IMR-90 (cell line): ENCODE measurements at regions not wholly inside any gene's neighbourhood (a gene's known extent, or its start where the extent isn't known, plus 50 kb on each side); places are given as distances from the start of the nearest gene placed in this dataset.

Experiments
- ATAC-seq: fragments of 200-7000 bp; cut with Tn5 transposase; 2 replicates; pipeline ENCODE4 v1.9.1; 2020; ENCODE audit warnings: low read depth, mild to moderate bottlenecking, moderate library complexity
- BruUV-seq: library from RNA; stranded (reverse); fragments of 400-500 nt; replicated peaks from 2 replicates; lab custom pipeline; 2021; lab: Mats Ljungman, UMichigan
- CTCF ChIA-PET: fragments of 300-600 bp; formaldehyde crosslinking; extraction: SDS; loops from one replicate; lab custom pipeline; 2021; ENCODE audit warnings: antibody characterized with exemption; lab: Yijun Ruan, JAX
- POLR2A ChIA-PET: fragments of 300-600 bp; sonication (Branson Sonifier 250); formaldehyde crosslinking; loops from one replicate; lab custom pipeline; 2022; ENCODE audit warnings: antibody characterized with exemption; ENCODE audit not compliant: unreplicated experiment; lab: Charles Lee
- DNase-seq: peaks from one replicate; pipeline ENCODE4 v3.0.0; 2013
- H2AFZ ChIP-seq: replicated peaks from 2 replicates; pipeline ENCODE3; 2013; ENCODE audit warnings: low read length, mild to moderate bottlenecking; ENCODE audit not compliant: poor library complexity
- H2AK5ac ChIP-seq: 2 replicates; pipeline ENCODE4 v1.6.1; 2013; ENCODE audit warnings: low read depth, low read length, inconsistent platforms
- H2AK9ac ChIP-seq: replicated peaks from 2 replicates; pipeline ENCODE3; 2013; ENCODE audit warnings: mild to moderate bottlenecking, low read depth, low read length, moderate library complexity; ENCODE audit not compliant: poor library complexity
- H2BK120ac ChIP-seq: 2 replicates; pipeline ENCODE4 v1.6.1; 2013; ENCODE audit warnings: low read depth, low read length, inconsistent platforms
- H2BK15ac ChIP-seq: 3 replicates; pipeline ENCODE4 v1.6.1; 2013; ENCODE audit warnings: low read depth, low read length, inconsistent platforms
- H2BK20ac ChIP-seq: 2 replicates; pipeline ENCODE4 v1.6.1; 2013; ENCODE audit warnings: low read depth, mild to moderate bottlenecking, inconsistent platforms, low read length, moderate library complexity
- H2BK5ac ChIP-seq: 2 replicates; pipeline ENCODE4 v1.6.1; 2013; ENCODE audit warnings: mild to moderate bottlenecking, low read depth, low read length, inconsistent platforms; ENCODE audit not compliant: poor library complexity, severe bottlenecking
- H3K14ac ChIP-seq: replicated peaks from 2 replicates; pipeline ENCODE4 v1.6.1; 2013; ENCODE audit warnings: low read depth, low read length, inconsistent platforms
- H3K18ac ChIP-seq: 2 replicates; pipeline ENCODE4 v1.6.1; 2013; ENCODE audit warnings: low read depth, low read length, control low read depth
- H3K23ac ChIP-seq: 2 replicates; pipeline ENCODE4 v1.6.1; 2013; ENCODE audit warnings: low read depth, low read length, inconsistent platforms
- H3K27ac ChIP-seq: 2 replicates; pipeline ENCODE4 v1.5.1; 2013; ENCODE audit warnings: mild to moderate bottlenecking, control low read depth, low read length; ENCODE audit not compliant: insufficient read depth
- H3K27me3 ChIP-seq: 2 replicates; pipeline ENCODE4 v1.6.1; 2013; ENCODE audit warnings: low read length; ENCODE audit not compliant: control insufficient read depth, insufficient read depth
- H3K36me3 ChIP-seq: 2 replicates; pipeline ENCODE4 v1.6.1; 2013; ENCODE audit warnings: low read length, mixed read lengths; ENCODE audit not compliant: control insufficient read depth, insufficient read depth
- H3K4ac ChIP-seq: 2 replicates; pipeline ENCODE4 v1.6.1; 2013; ENCODE audit warnings: low read depth, low read length, inconsistent platforms
- H3K4me1 ChIP-seq: 2 replicates; pipeline ENCODE4 v1.6.1; 2013; ENCODE audit warnings: low read length, mixed read lengths; ENCODE audit not compliant: control insufficient read depth, insufficient read depth
- H3K4me2 ChIP-seq: 2 replicates; pipeline ENCODE4 v1.6.1; 2013; ENCODE audit warnings: low read depth, mild to moderate bottlenecking, control low read depth, low read length, moderate library complexity
- H3K4me3 ChIP-seq: 2 replicates; pipeline ENCODE4 v1.5.1; 2013; ENCODE audit warnings: low read depth, mild to moderate bottlenecking, control low read depth, low read length, moderate library complexity; ENCODE audit not compliant: insufficient read depth
- H3K56ac ChIP-seq: 2 replicates; pipeline ENCODE4 v1.6.1; 2013; ENCODE audit warnings: low read length, inconsistent platforms; ENCODE audit not compliant: insufficient read depth; ENCODE audit errors: extremely low read depth
- H3K79me1 ChIP-seq, 2 experiments: 2 replicates each; pipeline ENCODE4 v1.6.1; 2013; ENCODE audit warnings: low read length in 2 of 2, inconsistent platforms in 1 of 2, low read depth in 1 of 2
- H3K9ac ChIP-seq: 2 replicates; pipeline ENCODE4 v1.6.1; 2013; ENCODE audit warnings: low read depth, low read length, control low read depth
- H3K9me1 ChIP-seq: 2 replicates; pipeline ENCODE4 v1.6.1; 2013; ENCODE audit warnings: low read length, inconsistent platforms; ENCODE audit not compliant: insufficient read depth
- H3K9me3 ChIP-seq: 2 replicates; pipeline ENCODE4 v1.6.1; 2013; ENCODE audit warnings: low read length; ENCODE audit not compliant: control insufficient read depth, insufficient read depth
- H4K20me1 ChIP-seq: 2 replicates; pipeline ENCODE4 v1.6.1; 2013; ENCODE audit warnings: low read length, inconsistent platforms; ENCODE audit not compliant: insufficient read depth
- H4K5ac ChIP-seq: 2 replicates; pipeline ENCODE4 v1.6.1; 2013; ENCODE audit warnings: mild to moderate bottlenecking, low read depth, low read length, control low read depth
- H4K8ac ChIP-seq, 2 experiments: 2 replicates each; pipeline ENCODE4 v1.6.1; 2013; ENCODE audit warnings: low read depth in 2 of 2, low read length in 2 of 2, control low read depth in 1 of 2, inconsistent platforms in 1 of 2
- H4K91ac ChIP-seq: 2 replicates; pipeline ENCODE4 v1.6.1; 2013; ENCODE audit warnings: low read depth, low read length, inconsistent platforms; ENCODE audit not compliant: insufficient read depth
- BHLHE40 ChIP-seq: fragments of 150-350 bp; IDR thresholded peaks from 2 replicates; pipeline ENCODE4 v1.6.1; 2016; ENCODE audit warnings: mild to moderate bottlenecking, low read depth, low read length
- CEBPB ChIP-seq: IDR thresholded peaks from 2 replicates; pipeline ENCODE4 v1.6.1; 2012; ENCODE audit warnings: low read depth, low read length, improper control_type of control experiment
- CHD1 ChIP-seq: IDR thresholded peaks from 2 replicates; pipeline ENCODE4 v1.6.1; 2012; ENCODE audit warnings: low read depth, low read length, improper control_type of control experiment
- FOS ChIP-seq: fragments of 150-350 bp; IDR thresholded peaks from 2 replicates; pipeline ENCODE4 v1.6.1; 2016; ENCODE audit warnings: low read depth, low read length
- MAFK ChIP-seq: IDR thresholded peaks from 2 replicates; pipeline ENCODE4 v1.6.1; 2012; ENCODE audit warnings: low read depth, low read length, improper control_type of control experiment
- MAZ ChIP-seq: IDR thresholded peaks from 2 replicates; pipeline ENCODE4 v1.6.1; 2012; ENCODE audit warnings: low read depth, mild to moderate bottlenecking, low read length, improper control_type of control experiment, moderate library complexity, borderline replicate concordance
- MXI1 ChIP-seq: IDR thresholded peaks from 2 replicates; pipeline ENCODE4 v1.6.1; 2012; ENCODE audit warnings: low read depth, mild to moderate bottlenecking, low read length, moderate library complexity, borderline replicate concordance
- NFE2L2 ChIP-seq: fragments of 150-350 bp; IDR thresholded peaks from 2 replicates; pipeline ENCODE4 v1.6.1; 2016; ENCODE audit warnings: low read depth, mild to moderate bottlenecking, low read length
- POLR2A ChIP-seq: IDR thresholded peaks from 2 replicates; pipeline ENCODE4 v1.6.1; 2012; ENCODE audit warnings: mild to moderate bottlenecking, low read depth, low read length
- RAD21 ChIP-seq: IDR thresholded peaks from 2 replicates; pipeline ENCODE4 v1.6.1; 2012; ENCODE audit warnings: low read length, improper control_type of control experiment
- RCOR1 ChIP-seq: IDR thresholded peaks from 2 replicates; pipeline ENCODE4 v1.6.1; 2012; ENCODE audit warnings: mild to moderate bottlenecking, low read length, improper control_type of control experiment; ENCODE audit not compliant: insufficient replicate concordance
- RFX5 ChIP-seq: IDR thresholded peaks from 2 replicates; pipeline ENCODE4 v1.8.0; 2012; ENCODE audit warnings: low read depth, mild to moderate bottlenecking, low read length, moderate library complexity
- SMC3 ChIP-seq: fragments of 150-350 bp; IDR thresholded peaks from 2 replicates; pipeline ENCODE4 v1.6.1; 2016; ENCODE audit warnings: low read depth, mild to moderate bottlenecking, antibody characterized with exemption, low read length, moderate library complexity
- USF2 ChIP-seq: fragments of 150-350 bp; IDR thresholded peaks from 2 replicates; pipeline ENCODE4 v1.6.1; 2017; ENCODE audit warnings: mild to moderate bottlenecking, antibody characterized with exemption, low read length, low read depth
- WGBS, 2 experiments: methylation state at CpG; one replicate each; pipeline versions ENCODE4 v1.1.5 to v1.1.7; 2013; ENCODE audit warnings: missing lambda C conversion rate in 2 of 2; ENCODE audit not compliant: insufficient read length in 1 of 2; ENCODE audit errors: extremely low coverage in 2 of 2; 5-methylcytosine and 5-hydroxymethylcytosine counted together
- dilution Hi-C: fragments of 300-500 bp; cut with HindIII; formaldehyde crosslinking; loops from one replicate; pipeline ENCODE4 v1.14.3; 2018; ENCODE audit warnings: low sequenced_read_pairs; ENCODE audit not compliant: unreplicated experiment
- in situ Hi-C: fragments of 300-500 bp; cut with MboI; formaldehyde crosslinking; loops from 3 replicates; pipeline ENCODE4 v1.14.3; 2019; ENCODE audit warnings: low sequenced_read_pairs, inconsistent platforms, mixed read lengths
- intact Hi-C: fragments of 100-400 bp; cut with micrococcal nuclease; formaldehyde crosslinking; loops from 2 replicates; pipeline ENCODE4 v1.10.0; 2022
- TF ChIP-seq, protein P1 (sequence below): fragments of 150-350 bp; IDR thresholded peaks from 2 replicates; pipeline ENCODE4 v1.6.1; 2016; ENCODE audit warnings: low read depth, mild to moderate bottlenecking, low read length, moderate library complexity, borderline replicate concordance
- TF ChIP-seq, protein P2 (sequence below): conservative IDR thresholded peaks from 2 replicates; pipeline ENCODE4 v1.5.1; 2012; ENCODE audit warnings: mild to moderate bottlenecking, low read depth, low read length, improper control_type of control experiment

DNA sequence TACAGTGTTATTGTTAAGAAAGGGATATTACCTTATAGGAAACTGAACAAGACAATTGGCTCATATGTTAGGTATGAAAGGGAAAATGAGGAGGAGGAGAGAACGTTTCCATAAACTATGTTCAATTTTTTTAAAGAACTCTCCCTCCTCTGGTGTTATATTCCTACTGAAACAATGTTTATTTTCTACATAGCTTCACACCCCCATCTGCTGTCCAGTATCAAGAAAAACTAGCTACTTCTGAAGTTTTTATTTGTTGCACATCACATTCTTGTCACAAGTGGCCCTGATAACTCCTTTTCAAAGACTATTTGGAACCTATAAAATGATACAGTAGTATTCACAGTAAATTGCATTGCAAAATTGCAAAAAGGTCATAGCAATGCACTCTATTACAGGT, 223.4 kb upstream of the FAM174A start:
- ATAC-seq (no peak), DNase-seq (no peak)
- no peak overlapping the region for H3K4me3 ChIP-seq
- no peak overlapping the region for H3K18ac ChIP-seq
- CTCF ChIA-PET, result no interaction called here
- no peak overlapping the region for H3K23ac ChIP-seq
- no peaks in the 10 kb centered on the region for H3K79me1 ChIP-seq
- H4K20me1 ChIP-seq, result no peaks in the 10 kb centered on the region
- H2AK5ac ChIP-seq, result no peak overlapping the region
- no peak overlapping the region for H2BK5ac ChIP-seq
- H3K14ac ChIP-seq, result no peak overlapping the region
- no peak overlapping the region for H2BK120ac ChIP-seq
- H3K4ac ChIP-seq, result no peak overlapping the region
- H3K9me1 ChIP-seq, result no peaks in the 10 kb centered on the region
- H4K8ac ChIP-seq, result no peak overlapping the region
- dilution Hi-C loops (no loop called here), in situ Hi-C loops (no loop called here), intact Hi-C loops (no loop called here)
- no peak overlapping the region for H4K5ac ChIP-seq
- H3K9me3 ChIP-seq, result peaks cover 2% of the 10 kb centered on the region; the same call in 1 of the 2 replicates
- no peaks in the 10 kb centered on the region for H3K36me3 ChIP-seq
- TF ChIP-seq NFE2L2, result no peak
- no peak for TF ChIP-seq RFX5
- no peak for TF ChIP-seq MXI1
- TF ChIP-seq USF2, result no peak
- no peak for TF ChIP-seq POLR2A
- no peak for TF ChIP-seq CHD1
- TF ChIP-seq, protein P1, sequence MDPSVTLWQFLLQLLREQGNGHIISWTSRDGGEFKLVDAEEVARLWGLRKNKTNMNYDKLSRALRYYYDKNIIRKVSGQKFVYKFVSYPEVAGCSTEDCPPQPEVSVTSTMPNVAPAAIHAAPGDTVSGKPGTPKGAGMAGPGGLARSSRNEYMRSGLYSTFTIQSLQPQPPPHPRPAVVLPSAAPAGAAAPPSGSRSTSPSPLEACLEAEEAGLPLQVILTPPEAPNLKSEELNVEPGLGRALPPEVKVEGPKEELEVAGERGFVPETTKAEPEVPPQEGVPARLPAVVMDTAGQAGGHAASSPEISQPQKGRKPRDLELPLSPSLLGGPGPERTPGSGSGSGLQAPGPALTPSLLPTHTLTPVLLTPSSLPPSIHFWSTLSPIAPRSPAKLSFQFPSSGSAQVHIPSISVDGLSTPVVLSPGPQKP, result no peak
- no peak for TF ChIP-seq BHLHE40
- no peak for TF ChIP-seq FOS
- TF ChIP-seq CEBPB, result no peak
- no peak for TF ChIP-seq SMC3
- TF ChIP-seq, protein P2, sequence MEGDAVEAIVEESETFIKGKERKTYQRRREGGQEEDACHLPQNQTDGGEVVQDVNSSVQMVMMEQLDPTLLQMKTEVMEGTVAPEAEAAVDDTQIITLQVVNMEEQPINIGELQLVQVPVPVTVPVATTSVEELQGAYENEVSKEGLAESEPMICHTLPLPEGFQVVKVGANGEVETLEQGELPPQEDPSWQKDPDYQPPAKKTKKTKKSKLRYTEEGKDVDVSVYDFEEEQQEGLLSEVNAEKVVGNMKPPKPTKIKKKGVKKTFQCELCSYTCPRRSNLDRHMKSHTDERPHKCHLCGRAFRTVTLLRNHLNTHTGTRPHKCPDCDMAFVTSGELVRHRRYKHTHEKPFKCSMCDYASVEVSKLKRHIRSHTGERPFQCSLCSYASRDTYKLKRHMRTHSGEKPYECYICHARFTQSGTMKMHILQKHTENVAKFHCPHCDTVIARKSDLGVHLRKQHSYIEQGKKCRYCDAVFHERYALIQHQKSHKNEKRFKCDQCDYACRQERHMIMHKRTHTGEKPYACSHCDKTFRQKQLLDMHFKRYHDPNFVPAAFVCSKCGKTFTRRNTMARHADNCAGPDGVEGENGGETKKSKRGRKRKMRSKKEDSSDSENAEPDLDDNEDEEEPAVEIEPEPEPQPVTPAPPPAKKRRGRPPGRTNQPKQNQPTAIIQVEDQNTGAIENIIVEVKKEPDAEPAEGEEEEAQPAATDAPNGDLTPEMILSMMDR, result no peak
- TF ChIP-seq MAFK, result no peak
- TF ChIP-seq MAZ, result no peak
- TF ChIP-seq RCOR1, result no peak
- TF ChIP-seq RAD21, result no peak
- no peak overlapping the region for H3K9ac ChIP-seq
- BruUV-seq, result no TSS peak
- H3K56ac ChIP-seq, result no peak overlapping the region
- no peak overlapping the region for H2BK20ac ChIP-seq
- WGBS, 2 experiments, result no CpG with 5 or more reads among the region's 1 CpG
- H3K27ac ChIP-seq, result no peak overlapping the region
- H2BK15ac ChIP-seq, result no peak overlapping the region
- no peak overlapping the region for H2AFZ ChIP-seq
- no peaks in the 10 kb centered on the region for H3K4me1 ChIP-seq
- H4K91ac ChIP-seq, result no peak overlapping the region
- no peak overlapping the region for H3K4me2 ChIP-seq
- POLR2A ChIA-PET, result no interaction called here
- no peak overlapping the region for H2AK9ac ChIP-seq
- H3K27me3 ChIP-seq, result no peaks in the 10 kb centered on the region
